Thoracic aorta (tissue), 2 donors: ENCODE measurements at regions not wholly inside any gene's neighbourhood (a gene's known extent, or its start where the extent isn't known, plus 50 kb on each side); places are given as distances from the start of the nearest gene placed in this dataset.

ENCODE experiments used
- ATAC-seq: fragments of 150-250 bp; one replicate; pipeline ENCODE4 v1.8.0; 2017; ENCODE audit warnings: low read depth; ENCODE audit not compliant: insufficient number of reproducible peaks, low FRiP score
- DNase-seq: peaks from one replicate; pipeline ENCODE4 v3.0.0-alpha.2; 2020; ENCODE audit warnings: low spot score
- H3K27ac ChIP-seq, 2 donors: fragments of 200-600 bp; sonication (generic); 1 replicate in 1 of 2; 2 replicates in 1 of 2; pipeline ENCODE4 v1.5.1; 2016; ENCODE audit warnings: mild to moderate bottlenecking in 2 of 2, moderate library complexity in 2 of 2
- H3K27me3 ChIP-seq: fragments of 200-600 bp; sonication (generic); replicated peaks from 2 replicates; pipeline ENCODE4 v1.6.0; 2016; ENCODE audit warnings: mild to moderate bottlenecking; ENCODE audit not compliant: insufficient read depth
- H3K36me3 ChIP-seq: fragments of 200-600 bp; sonication (generic); one replicate; pipeline ENCODE4 v1.5.1; 2016
- H3K4me1 ChIP-seq, 2 donors: fragments of 200-600 bp; sonication (generic); 1 replicate in 1 of 2; 2 replicates in 1 of 2; pipeline versions ENCODE4 v1.5.1 to v1.6.0; 2016; ENCODE audit warnings: low read depth in 2 of 2, mild to moderate bottlenecking in 1 of 2; ENCODE audit not compliant: control insufficient read depth in 1 of 2
- H3K4me3 ChIP-seq: fragments of 200-600 bp; sonication (generic); 2 replicates; pipeline ENCODE4 v1.5.1; 2016; ENCODE audit warnings: mild to moderate bottlenecking
- H3K9me3 ChIP-seq: fragments of 200-600 bp; sonication (generic); 2 replicates; pipeline ENCODE4 v1.5.1; 2016
- CTCF ChIP-seq: fragments of 200-600 bp; sonication (generic); IDR thresholded peaks from one replicate; pipeline ENCODE4 v1.5.1; 2019; ENCODE audit warnings: antibody characterized with exemption

GRCh38 chr2:128399256-128399655, 80.6 kb upstream of the HS6ST1 start:
- DNase-seq: no peak
- no peaks in the 10 kb centered on the region for H3K27me3 ChIP-seq
- no peaks in the 10 kb centered on the region for H3K4me1 ChIP-seq
- ATAC-seq: no peak
- no peaks in the 10 kb centered on the region for H3K9me3 ChIP-seq
- no peak for TF ChIP-seq CTCF
- H3K36me3 ChIP-seq: no peaks in the 10 kb centered on the region
- H3K27ac ChIP-seq: no peak overlapping the region
- no peak overlapping the region for H3K4me3 ChIP-seq

DNA sequence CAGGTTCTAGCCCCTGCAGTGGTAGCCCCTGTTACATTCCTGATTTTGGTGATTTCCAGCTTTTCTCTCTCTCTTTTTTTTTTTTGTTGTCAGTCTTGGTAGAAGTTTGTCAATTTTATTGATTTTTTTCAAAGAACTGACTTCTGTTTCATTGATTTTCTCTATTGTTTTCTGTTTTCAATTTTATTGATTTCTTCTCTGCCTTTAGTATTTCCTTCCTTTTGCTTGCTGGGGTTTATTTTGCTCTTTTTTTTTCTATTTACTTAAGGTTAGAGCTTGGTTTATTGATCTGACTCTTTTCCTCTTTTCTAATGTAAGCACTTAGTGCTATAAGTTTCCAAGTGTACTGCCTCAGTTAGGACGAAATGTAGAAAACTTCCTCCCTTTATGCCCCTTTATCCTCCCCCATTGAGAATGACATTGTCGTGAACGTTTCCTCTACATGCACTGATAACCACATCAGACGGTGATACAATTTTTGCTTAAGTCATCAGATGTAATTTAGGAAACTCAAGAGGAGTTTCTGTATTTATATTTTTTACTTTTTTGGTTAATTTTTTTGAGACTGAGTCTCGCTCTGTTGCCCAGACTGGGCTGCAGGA, 81.1 kb upstream of the HS6ST1 start:
- TF ChIP-seq CTCF: no peak
- Histone ChIP-seq H3K9me3 (no peaks in the 10 kb centered on the region), H3K27me3 (no peaks in the 10 kb centered on the region), H3K27ac (no peak overlapping the region), H3K4me3 (no peak overlapping the region), H3K4me1 (no peaks in the 10 kb centered on the region), H3K36me3 (no peaks in the 10 kb centered on the region)
- DNase-seq (no peak), ATAC-seq (no peak)

- DNase-seq (no peak), ATAC-seq (no peak)
- no peak overlapping the region for H3K4me3 ChIP-seq
- no peak overlapping the region for H3K27ac ChIP-seq
- H3K36me3 ChIP-seq: no peaks in the 10 kb centered on the region
- no peak for TF ChIP-seq CTCF
- no peaks in the 10 kb centered on the region for H3K9me3 ChIP-seq
- H3K27me3 ChIP-seq: no peaks in the 10 kb centered on the region
- no peaks in the 10 kb centered on the region for H3K4me1 ChIP-seq
Observed at GRCh38 chr2:128401680-128402079, 83.0 kb upstream of the HS6ST1 start.

DNA sequence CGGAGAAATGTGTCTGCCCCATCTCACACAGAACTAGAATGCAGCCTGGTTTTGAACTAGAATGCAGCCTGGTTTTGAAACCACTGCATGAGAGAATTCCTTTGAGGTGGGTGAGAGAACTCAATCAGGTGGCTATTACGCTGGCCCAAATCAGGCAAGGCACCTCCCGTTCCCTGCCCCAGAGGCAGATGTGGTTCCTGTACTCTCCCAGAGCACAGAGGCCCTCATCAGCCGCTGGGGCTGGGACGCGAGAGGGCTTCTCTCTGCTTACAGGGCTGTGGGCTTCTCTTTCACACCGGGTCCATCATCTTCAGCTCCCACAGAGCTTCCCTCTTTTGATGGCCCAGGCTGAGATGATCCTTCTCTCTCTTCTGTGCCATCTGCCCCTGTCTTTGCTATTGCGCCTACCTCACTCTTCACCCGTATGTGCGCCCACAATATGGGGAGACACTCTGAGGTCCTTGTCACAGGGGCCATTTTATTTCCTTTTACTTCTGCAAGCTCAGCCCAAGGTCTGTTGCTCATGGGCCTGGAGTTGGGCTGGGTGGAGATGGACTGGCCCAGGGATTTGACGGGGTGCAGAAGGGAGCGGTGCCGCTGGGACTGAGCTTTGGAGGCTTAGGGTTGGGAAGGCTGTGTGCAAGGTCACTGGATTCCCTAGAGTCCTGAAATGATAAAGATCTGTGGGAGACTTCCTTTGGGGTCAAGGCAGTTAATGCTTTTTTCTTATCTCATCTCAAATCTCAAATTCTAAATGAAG, 84.4 kb upstream of the HS6ST1 start:
- Histone ChIP-seq H3K9me3 (no peaks in the 10 kb centered on the region), H3K4me3 (no peak overlapping the region), H3K27me3 (no peaks in the 10 kb centered on the region), H3K27ac (no peak overlapping the region), H3K4me1 (no peaks in the 10 kb centered on the region), H3K36me3 (no peaks in the 10 kb centered on the region)
- DNase-seq (no peak), ATAC-seq (no peak)
- TF ChIP-seq CTCF: no peak

- no peaks in the 10 kb centered on the region for H3K36me3 ChIP-seq
- ATAC-seq (no peak), DNase-seq (no peak)
- no peak overlapping the region for H3K27ac ChIP-seq
- no peaks in the 10 kb centered on the region for H3K9me3 ChIP-seq
- H3K4me3 ChIP-seq: no peak overlapping the region
- no peaks in the 10 kb centered on the region for H3K27me3 ChIP-seq
- no peaks in the 10 kb centered on the region for H3K4me1 ChIP-seq
- TF ChIP-seq CTCF: no peak
Observed at GRCh38 chr2:128403814-128404708, 85.4 kb upstream of the HS6ST1 start.
